Central memory CD8-positive, alpha-beta T cell (primary cell): ENCODE measurements at regions not wholly inside any gene's neighbourhood (a gene's known extent, or its start where the extent isn't known, plus 50 kb on each side); places are given as distances from the start of the nearest gene placed in this dataset.

Experiments
- ATAC-seq: fragments of 150-1000 bp; cut with Tn5 transposase; replicated peaks from 2 replicates; pipeline ENCODE4 v1.10.0; 2022; ENCODE audit warnings: mild to moderate bottlenecking, moderate FRiP score, moderate number of reproducible peaks; ENCODE audit not compliant: poor library complexity, severe bottlenecking; ENCODE audit errors: extremely low read depth
- DNase-seq, 2 donors: peaks; one replicate each; pipeline ENCODE4 v3.0.0; 2021; ENCODE audit warnings: low spot score in 2 of 2
- H3K27ac Mint-ChIP-seq: one replicate; pipeline ENCODE4 v1.8.0; 2022; ENCODE audit warnings: low read depth, mild to moderate bottlenecking, moderate library complexity, mixed read lengths
- H3K27me3 Mint-ChIP-seq: one replicate; pipeline ENCODE4 v1.8.0; 2022; ENCODE audit warnings: mixed read lengths
- H3K36me3 Mint-ChIP-seq: one replicate; pipeline ENCODE4 v1.8.0; 2022; ENCODE audit warnings: mild to moderate bottlenecking, moderate library complexity, mixed read lengths; ENCODE audit not compliant: insufficient read depth
- H3K4me1 Mint-ChIP-seq: one replicate; pipeline ENCODE4 v1.8.0; 2022; ENCODE audit warnings: mixed read lengths
- H3K4me3 Mint-ChIP-seq: one replicate; pipeline ENCODE4 v1.8.0; 2022; ENCODE audit warnings: mild to moderate bottlenecking, moderate library complexity, mixed read lengths
- H3K9me3 Mint-ChIP-seq: one replicate; pipeline ENCODE4 v1.8.0; 2022; ENCODE audit warnings: mixed read lengths

- H3K9me3 Mint-ChIP-seq: peaks cover 8% of the 10 kb centered on the region
- H3K4me3 Mint-ChIP-seq: no peak overlapping the region
- no peak overlapping the region for H3K27ac Mint-ChIP-seq
- no peaks in the 10 kb centered on the region for H3K27me3 Mint-ChIP-seq
- no peaks in the 10 kb centered on the region for H3K4me1 Mint-ChIP-seq
- no peak for DNase-seq
- ATAC-seq: no peak
- no peaks in the 10 kb centered on the region for H3K36me3 Mint-ChIP-seq
Measured at GRCh38 chrY:19167319-19168201, 394.0 kb upstream of the HSFY2 start.

- no peak for ATAC-seq
- Mint-ChIP-seq H3K4me3 (no peak overlapping the region), H3K4me1 (no peaks in the 10 kb centered on the region), H3K27ac (no peak overlapping the region), H3K9me3 (no peaks in the 10 kb centered on the region), H3K36me3 (no peaks in the 10 kb centered on the region), H3K27me3 (no peaks in the 10 kb centered on the region)
- no peak for DNase-seq
Measured at GRCh38 chrY:19148783-19149182, 375.2 kb upstream of the HSFY2 start.

- H3K4me3 Mint-ChIP-seq: no peak overlapping the region
- no peaks in the 10 kb centered on the region for H3K27me3 Mint-ChIP-seq
- ATAC-seq (no peak), DNase-seq (no peak)
- H3K27ac Mint-ChIP-seq: no peak overlapping the region
- no peaks in the 10 kb centered on the region for H3K4me1 Mint-ChIP-seq
- H3K36me3 Mint-ChIP-seq: no peaks in the 10 kb centered on the region
- peaks cover 4% of the 10 kb centered on the region for H3K9me3 Mint-ChIP-seq
Measured at GRCh38 chrY:19146296-19146695, 372.8 kb upstream of the HSFY2 start.

DNA sequence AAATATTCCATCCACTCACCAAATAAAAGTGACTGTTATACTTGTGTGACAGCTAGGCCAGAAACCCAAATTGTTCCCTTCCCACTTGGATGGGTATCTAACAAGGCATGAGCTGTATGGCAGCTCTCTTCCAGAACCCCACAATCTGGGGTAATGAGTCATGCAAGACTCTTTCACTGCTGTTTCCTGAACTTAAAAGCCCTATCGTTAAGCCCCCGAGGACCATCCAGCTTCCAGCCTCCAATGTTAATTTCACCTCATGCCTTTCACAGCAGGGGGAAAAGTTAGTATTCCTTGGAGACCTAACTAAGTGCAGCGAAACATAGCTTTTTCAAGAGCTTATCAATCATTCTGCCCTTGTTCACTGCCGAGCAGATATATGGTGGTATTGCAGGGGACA lies 368.6 kb upstream of the HSFY2 start:
- DNase-seq: no peak
- H3K36me3 Mint-ChIP-seq: peaks cover 2% of the 10 kb centered on the region
- no peaks in the 10 kb centered on the region for H3K4me1 Mint-ChIP-seq
- H3K9me3 Mint-ChIP-seq: peaks cover 4% of the 10 kb centered on the region
- no peak overlapping the region for H3K4me3 Mint-ChIP-seq
- no peak for ATAC-seq
- H3K27me3 Mint-ChIP-seq: no peaks in the 10 kb centered on the region
- no peak overlapping the region for H3K27ac Mint-ChIP-seq

DNA sequence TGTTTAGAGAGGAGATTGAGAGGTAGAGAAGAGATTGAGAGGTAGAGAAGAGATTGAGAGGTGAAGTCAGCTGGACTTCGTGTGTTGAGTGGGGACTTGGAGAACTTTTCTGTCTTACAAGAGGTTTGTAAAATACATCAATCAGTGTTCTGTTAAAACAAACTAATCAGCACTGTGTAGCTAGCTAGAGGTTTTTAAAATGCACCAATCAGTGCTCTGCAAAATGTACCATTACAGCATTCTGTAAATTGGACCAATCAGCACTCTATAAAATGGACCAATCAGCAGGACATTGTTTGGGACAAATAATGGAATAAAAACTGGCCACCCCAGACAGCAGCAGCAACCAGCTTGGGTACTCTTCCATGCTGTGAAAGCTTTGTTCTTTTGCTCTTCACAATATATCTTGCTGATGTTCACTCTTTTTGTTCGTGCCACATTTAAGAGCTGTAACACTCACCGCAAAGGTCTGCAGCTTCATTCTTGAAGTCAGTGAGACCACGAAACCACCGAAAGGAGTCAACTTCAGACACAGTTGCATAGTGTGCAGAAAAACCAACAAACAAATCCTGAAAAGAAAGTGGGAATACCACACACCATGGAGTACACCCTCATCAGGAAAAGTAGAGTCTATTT lies 366.9 kb upstream of the HSFY2 start:
- peaks cover 4% of the 10 kb centered on the region for H3K9me3 Mint-ChIP-seq
- no peak overlapping the region for H3K27ac Mint-ChIP-seq
- H3K4me1 Mint-ChIP-seq: no peaks in the 10 kb centered on the region
- DNase-seq (no peak), ATAC-seq (no peak)
- H3K36me3 Mint-ChIP-seq: peaks cover 2% of the 10 kb centered on the region
- no peak overlapping the region for H3K4me3 Mint-ChIP-seq
- no peaks in the 10 kb centered on the region for H3K27me3 Mint-ChIP-seq

DNA sequence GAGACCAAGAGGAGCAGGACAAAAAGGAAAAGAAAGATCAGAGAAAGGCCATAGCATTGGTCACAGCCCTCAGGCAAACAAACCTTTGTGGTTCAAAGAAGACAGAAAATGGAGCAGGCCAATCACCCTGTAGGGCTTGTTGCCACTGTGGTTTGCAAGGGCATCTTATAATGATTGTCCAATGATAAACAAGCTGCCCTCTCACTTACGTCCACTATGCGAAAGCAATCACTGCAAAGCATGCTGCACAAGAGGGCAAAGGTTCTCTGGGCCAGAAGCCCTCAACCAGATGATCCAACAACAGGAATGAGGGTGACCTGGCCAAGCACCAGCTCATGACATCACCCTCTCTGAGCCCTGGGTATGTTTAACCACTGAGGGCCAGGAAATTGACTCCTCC lies 360.9 kb upstream of the HSFY2 start:
- Mint-ChIP-seq H3K27me3 (no peaks in the 10 kb centered on the region), H3K36me3 (peaks cover 2% of the 10 kb centered on the region), H3K9me3 (no peaks in the 10 kb centered on the region), H3K27ac (no peak overlapping the region), H3K4me3 (no peak overlapping the region), H3K4me1 (no peaks in the 10 kb centered on the region)
- DNase-seq: no peak
- no peak for ATAC-seq

DNA sequence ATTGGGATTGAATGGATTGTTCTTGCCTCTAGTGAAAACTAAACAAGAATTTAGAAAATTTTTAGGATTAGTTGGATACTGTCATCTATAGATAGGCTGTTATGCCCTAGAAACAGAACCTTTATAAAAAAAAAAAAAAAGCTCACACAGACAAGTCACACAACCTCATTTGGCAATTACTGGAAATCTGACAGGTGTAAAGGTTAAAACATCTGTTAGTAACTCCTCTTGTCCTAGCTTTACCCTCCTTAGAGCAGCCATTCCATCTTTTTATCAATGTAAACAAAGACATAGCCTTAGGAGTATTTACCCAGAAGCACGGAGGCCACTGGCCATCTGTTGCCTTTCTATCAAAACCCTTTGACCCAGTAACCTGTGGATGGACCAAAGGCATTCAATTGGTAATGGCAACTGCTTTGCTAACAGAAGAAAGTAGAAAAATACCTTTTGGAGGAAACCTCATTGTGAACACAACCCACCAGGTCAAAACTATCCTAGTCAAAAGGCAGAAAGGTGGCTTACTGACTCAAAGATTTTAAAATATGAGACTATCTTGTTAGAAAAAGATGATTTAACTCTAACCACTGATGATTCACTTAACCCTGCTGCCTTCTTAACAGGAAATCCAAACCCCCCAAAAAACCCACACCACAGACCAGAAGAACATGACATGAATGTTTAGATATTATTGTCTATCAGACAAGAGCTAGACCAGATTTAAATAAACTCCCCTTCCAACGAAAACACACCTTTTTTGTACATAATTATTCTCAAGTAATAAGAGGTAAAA lies 357.2 kb upstream of the HSFY2 start:
- Mint-ChIP-seq H3K4me1 (no peaks in the 10 kb centered on the region), H3K4me3 (no peak overlapping the region), H3K9me3 (no peaks in the 10 kb centered on the region), H3K27ac (no peak overlapping the region), H3K36me3 (no peaks in the 10 kb centered on the region), H3K27me3 (no peaks in the 10 kb centered on the region)
- DNase-seq (no peak), ATAC-seq (no peak)

DNA sequence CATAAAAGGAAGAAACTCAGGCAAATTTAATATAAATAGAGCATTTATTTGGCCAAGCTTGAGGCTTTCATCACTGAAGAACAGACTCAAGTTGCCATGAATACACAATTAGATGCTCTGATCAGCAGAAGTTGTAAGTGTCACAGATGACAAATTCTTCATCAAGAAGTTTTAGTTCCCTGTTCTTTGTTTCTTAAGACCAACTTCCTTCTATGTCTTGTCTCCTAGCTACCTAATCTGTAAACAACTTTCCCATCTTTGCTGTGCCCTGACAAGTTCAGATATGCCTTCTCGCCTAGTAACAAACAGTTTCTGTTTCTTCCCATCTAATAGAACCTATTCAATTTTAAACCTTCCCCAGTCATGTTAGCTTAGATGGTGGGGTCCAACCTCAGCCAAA lies 353.4 kb upstream of the HSFY2 start:
- Mint-ChIP-seq H3K27me3 (no peaks in the 10 kb centered on the region), H3K4me1 (no peaks in the 10 kb centered on the region), H3K27ac (no peak overlapping the region), H3K36me3 (peaks cover 1% of the 10 kb centered on the region), H3K9me3 (no peaks in the 10 kb centered on the region), H3K4me3 (no peak overlapping the region)
- DNase-seq: no peak
- no peak for ATAC-seq

GRCh38 chrY:19124609-19125008 lies 351.1 kb upstream of the HSFY2 start:
- H3K9me3 Mint-ChIP-seq: no peaks in the 10 kb centered on the region
- DNase-seq (no peak), ATAC-seq (no peak)
- no peak overlapping the region for H3K27ac Mint-ChIP-seq
- no peak overlapping the region for H3K4me3 Mint-ChIP-seq
- no peaks in the 10 kb centered on the region for H3K4me1 Mint-ChIP-seq
- H3K27me3 Mint-ChIP-seq: no peaks in the 10 kb centered on the region
- H3K36me3 Mint-ChIP-seq: peaks cover 1% of the 10 kb centered on the region

DNA sequence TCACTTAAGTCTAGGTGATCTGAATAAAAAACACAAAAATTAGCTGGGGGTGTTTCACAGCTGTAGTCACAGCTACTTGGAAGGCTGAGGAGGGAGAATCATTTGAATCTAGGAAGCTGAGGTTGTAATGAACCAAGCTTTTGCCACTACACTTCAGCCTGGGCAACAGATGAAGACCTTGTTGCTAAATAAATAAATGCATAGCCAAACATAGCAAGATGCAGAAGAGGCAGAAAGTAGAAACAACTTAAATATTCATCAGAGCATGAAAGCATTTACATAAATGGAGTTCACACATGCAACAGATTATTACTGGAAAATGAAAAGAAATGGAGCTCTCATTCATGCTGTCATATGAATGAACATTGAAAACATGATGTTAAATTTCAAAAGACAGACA lies 348.9 kb upstream of the HSFY2 start:
- no peaks in the 10 kb centered on the region for H3K4me1 Mint-ChIP-seq
- no peak overlapping the region for H3K27ac Mint-ChIP-seq
- ATAC-seq: no peak
- H3K4me3 Mint-ChIP-seq: no peak overlapping the region
- DNase-seq: no peak
- peaks cover 1% of the 10 kb centered on the region for H3K36me3 Mint-ChIP-seq
- H3K27me3 Mint-ChIP-seq: no peaks in the 10 kb centered on the region
- peaks cover 5% of the 10 kb centered on the region for H3K9me3 Mint-ChIP-seq

GRCh38 chrY:19098349-19098748 lies 324.8 kb upstream of the HSFY2 start:
- Mint-ChIP-seq H3K36me3 (no peaks in the 10 kb centered on the region), H3K4me3 (no peak overlapping the region)
- no peak for ATAC-seq

GRCh38 chrY:19095460-19095859 lies 321.9 kb upstream of the HSFY2 start:
- Mint-ChIP-seq H3K9me3 (peaks cover 14% of the 10 kb centered on the region), H3K27ac (no peak overlapping the region), H3K27me3 (peaks cover 9% of the 10 kb centered on the region), H3K4me3 (no peak overlapping the region), H3K4me1 (no peaks in the 10 kb centered on the region), H3K36me3 (no peaks in the 10 kb centered on the region)
- DNase-seq: no peak
- ATAC-seq: no peak

More at GRCh38 chrY:19098349-19098748, 324.8 kb upstream of the HSFY2 start:
- peaks cover 6% of the 10 kb centered on the region for H3K27me3 Mint-ChIP-seq
- no peak for DNase-seq
- H3K9me3 Mint-ChIP-seq: peaks cover 17% of the 10 kb centered on the region
- H3K27ac Mint-ChIP-seq: no peak overlapping the region
- H3K4me1 Mint-ChIP-seq: no peaks in the 10 kb centered on the region
